H9 (cell line): ENCODE measurements at regions not wholly inside any gene's neighbourhood (a gene's known extent, or its start where the extent isn't known, plus 50 kb on each side); places are given as distances from the start of the nearest gene placed in this dataset.
A peak's percentile ranks its signal among the peaks of the same experiment; 100 is the strongest.

Experiments used
- DNase-seq: peaks from one replicate; pipeline ENCODE4 v3.0.0-alpha.2; 2017
- H2AFZ ChIP-seq: one replicate; pipeline ENCODE4 v1.6.1; 2013; ENCODE audit warnings: mild to moderate bottlenecking, low read length, control low read depth, moderate library complexity
- H2AK5ac ChIP-seq: 2 replicates; pipeline ENCODE4 v1.6.1; 2013; ENCODE audit warnings: low read length, control low read depth, mixed read lengths; ENCODE audit not compliant: insufficient read length
- H2BK120ac ChIP-seq: one replicate; pipeline ENCODE4 v1.6.1; 2013; ENCODE audit warnings: low read depth, mild to moderate bottlenecking, low read length, control low read depth, inconsistent platforms; ENCODE audit not compliant: poor library complexity, severe bottlenecking
- H2BK12ac ChIP-seq: 2 replicates; pipeline ENCODE4 v1.6.1; 2013; ENCODE audit warnings: low read length, control low read depth, mixed read lengths, low read depth; ENCODE audit not compliant: insufficient read length
- H2BK15ac ChIP-seq: 2 replicates; pipeline ENCODE4 v1.6.1; 2013; ENCODE audit warnings: low read depth, low read length, control low read depth
- H2BK20ac ChIP-seq: one replicate; pipeline ENCODE4 v1.6.1; 2013; ENCODE audit warnings: low read depth, mild to moderate bottlenecking, low read length, control low read depth, inconsistent platforms; ENCODE audit not compliant: poor library complexity, severe bottlenecking
- H2BK5ac ChIP-seq: 2 replicates; pipeline ENCODE4 v1.6.1; 2013; ENCODE audit warnings: low read length, control low read depth, mixed read lengths; ENCODE audit not compliant: insufficient read length
- H3K14ac ChIP-seq: 2 replicates; pipeline ENCODE4 v1.6.1; 2013; ENCODE audit warnings: low read length, control low read depth; ENCODE audit not compliant: insufficient read depth
- H3K18ac ChIP-seq: 2 replicates; pipeline ENCODE4 v1.6.1; 2013; ENCODE audit warnings: low read depth, mild to moderate bottlenecking, mixed read lengths, low read length, control low read depth; ENCODE audit not compliant: insufficient read length
- H3K23ac ChIP-seq: 2 replicates; pipeline ENCODE4 v1.6.1; 2013; ENCODE audit warnings: low read length, control low read depth, mixed read lengths, low read depth; ENCODE audit not compliant: insufficient read length
- H3K23me2 ChIP-seq: 2 replicates; pipeline ENCODE4 v1.6.1; 2013; ENCODE audit warnings: low read depth, mild to moderate bottlenecking, mixed read lengths, low read length, control low read depth; ENCODE audit not compliant: insufficient read length, poor library complexity, severe bottlenecking
- H3K27ac ChIP-seq: 2 replicates; pipeline ENCODE4 v1.5.1; 2013; ENCODE audit warnings: low read length, control low read depth, mixed read lengths, low read depth; ENCODE audit not compliant: insufficient read length
- H3K27me3 ChIP-seq: 2 replicates; pipeline ENCODE4 v1.6.1; 2013; ENCODE audit warnings: low read length, control low read depth, inconsistent platforms; ENCODE audit not compliant: insufficient read depth
- H3K4ac ChIP-seq: 2 replicates; pipeline ENCODE4 v1.6.1; 2013; ENCODE audit warnings: low read depth, mild to moderate bottlenecking, control low read depth, inconsistent platforms, low read length, moderate library complexity
- H3K4me1 ChIP-seq: 2 replicates; pipeline ENCODE4 v1.6.1; 2013; ENCODE audit warnings: low read length, control low read depth, inconsistent platforms; ENCODE audit not compliant: insufficient read depth
- H3K4me2 ChIP-seq: 2 replicates; pipeline ENCODE4 v1.6.1; 2013; ENCODE audit warnings: low read length, control low read depth, mixed read lengths; ENCODE audit not compliant: insufficient read length, insufficient read depth
- H3K56ac ChIP-seq: 2 replicates; pipeline ENCODE4 v1.6.1; 2013; ENCODE audit warnings: low read depth, mild to moderate bottlenecking, mixed read lengths, low read length, control low read depth; ENCODE audit not compliant: insufficient read length
- H3K79me1 ChIP-seq: 2 replicates; pipeline ENCODE4 v1.6.1; 2013; ENCODE audit warnings: low read depth, mild to moderate bottlenecking, moderate library complexity, low read length, control low read depth, inconsistent platforms; ENCODE audit not compliant: insufficient read depth, poor library complexity, severe bottlenecking
- H3K79me2 ChIP-seq: 2 replicates; pipeline ENCODE4 v1.6.1; 2013; ENCODE audit warnings: low read length, control low read depth, inconsistent platforms; ENCODE audit not compliant: insufficient read depth
- H3K9ac ChIP-seq: 2 replicates; pipeline ENCODE4 v1.6.1; 2013; ENCODE audit warnings: low read length, control low read depth, mixed read lengths; ENCODE audit not compliant: insufficient read length; ENCODE audit errors: extremely low read depth
- H3K9me3 ChIP-seq: one replicate; pipeline ENCODE4 v1.6.1; 2013; ENCODE audit warnings: low read depth, low read length, inconsistent platforms; ENCODE audit not compliant: control insufficient read depth
- H3T11ph ChIP-seq: one replicate; pipeline ENCODE4 v1.6.1; 2013; ENCODE audit warnings: mild to moderate bottlenecking, low read length, control low read depth, inconsistent platforms
- H4K20me1 ChIP-seq: one replicate; pipeline ENCODE4 v1.6.1; 2013; ENCODE audit not compliant: control insufficient read depth, insufficient read length, insufficient read depth
- H4K5ac ChIP-seq: 2 replicates; pipeline ENCODE4 v1.6.1; 2013; ENCODE audit warnings: low read depth, mild to moderate bottlenecking, mixed read lengths, low read length, control low read depth; ENCODE audit not compliant: insufficient read length
- H4K8ac ChIP-seq: replicated peaks from 2 replicates; pipeline ENCODE4 v1.6.1; 2013; ENCODE audit warnings: low read length, control low read depth, mixed read lengths, low read depth; ENCODE audit not compliant: insufficient read length
- H4K91ac ChIP-seq: 2 replicates; pipeline ENCODE4 v1.6.1; 2013; ENCODE audit warnings: low read depth, mild to moderate bottlenecking, moderate library complexity, mixed read lengths, low read length, control low read depth; ENCODE audit not compliant: insufficient read length
- H3K27ac Mint-ChIP-seq, 3 experiments: 2 replicates in 2 of 3; 3 replicates in 1 of 3; pipeline ENCODE4 v1.8.0; 2020 to 2021; ENCODE audit warnings: mixed read lengths in 3 of 3, mild to moderate bottlenecking in 1 of 3, moderate library complexity in 1 of 3
- H3K27me3 Mint-ChIP-seq: 2 replicates; pipeline ENCODE4 v1.8.0; 2021; ENCODE audit warnings: low read depth, mild to moderate bottlenecking, moderate library complexity, mixed read lengths
- H3K36me3 Mint-ChIP-seq, 3 experiments: 2 replicates in 2 of 3; 3 replicates in 1 of 3; pipeline ENCODE4 v1.8.0; 2020 to 2021; ENCODE audit warnings: low read depth in 3 of 3, mixed read lengths in 3 of 3; ENCODE audit not compliant: insufficient read depth in 1 of 3
- H3K4me1 Mint-ChIP-seq, 2 experiments: 2 replicates each; pipeline ENCODE4 v1.8.0; 2020; ENCODE audit warnings: mixed read lengths in 2 of 2
- H3K4me3 Mint-ChIP-seq, 2 experiments: 2 replicates in 1 of 2; 3 replicates in 1 of 2; pipeline ENCODE4 v1.8.0; 2020 to 2021; ENCODE audit warnings: mild to moderate bottlenecking in 2 of 2, mixed read lengths in 2 of 2, moderate library complexity in 1 of 2
- H3K9me3 Mint-ChIP-seq, 2 experiments: 2 replicates in 1 of 2; 3 replicates in 1 of 2; pipeline ENCODE4 v1.8.0; 2020; ENCODE audit warnings: mild to moderate bottlenecking in 2 of 2, mixed read lengths in 2 of 2, moderate library complexity in 1 of 2
- WGBS: extraction: QIAGEN DNeasy Blood & Tissue Kit; methylation state at CpG from one replicate; pipeline ENCODE4 v1.1.7; 2013; ENCODE audit warnings: missing lambda C conversion rate, low lambda C conversion rate, mixed read lengths; ENCODE audit not compliant: insufficient read length; ENCODE audit errors: extremely low coverage; 5-methylcytosine and 5-hydroxymethylcytosine counted together
- TF ChIP-seq, protein P1 (sequence below): fragments of 200-600 bp; sonication (generic); conservative IDR thresholded peaks from 3 replicates; pipeline ENCODE4 v1.8.0; 2021; ENCODE audit warnings: antibody characterized with exemption, mild to moderate bottlenecking

DNA sequence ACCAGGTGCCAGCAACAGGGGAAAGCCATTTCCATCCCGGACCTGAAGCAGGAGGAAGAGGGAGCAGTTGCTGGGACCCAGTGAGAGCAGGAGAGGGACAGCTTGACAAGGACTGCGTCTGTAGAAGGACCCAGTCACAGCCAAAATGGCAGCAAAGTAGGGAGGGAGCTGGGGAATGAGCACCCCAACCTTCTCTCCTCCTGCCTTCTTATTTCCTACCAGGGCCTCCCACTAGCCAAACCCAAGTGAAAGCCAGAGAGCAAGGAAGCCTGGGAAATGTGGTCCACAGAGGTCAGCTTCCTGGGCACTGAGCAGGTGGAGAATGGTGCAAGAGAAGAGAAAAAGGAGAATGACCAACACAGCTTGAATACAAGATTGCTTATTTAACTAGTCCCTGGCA lies 108.5 kb upstream of the MYL2 start:
- no peak overlapping the region for H4K8ac ChIP-seq
- no peaks in the 10 kb centered on the region for H3K27me3 ChIP-seq
- no peak overlapping the region for H4K91ac ChIP-seq
- no peaks in the 10 kb centered on the region for H3K79me2 ChIP-seq
- no peak overlapping the region for H3K56ac ChIP-seq
- no peak overlapping the region for H2BK120ac ChIP-seq
- H3K9me3 ChIP-seq = no peaks in the 10 kb centered on the region
- no peak overlapping the region for H2BK5ac ChIP-seq
- no peaks in the 10 kb centered on the region for H3K79me1 ChIP-seq
- Mint-ChIP-seq H3K9me3 (no peaks in the 10 kb centered on the region; a peak in 1 of 5 replicates), H3K4me3 (peak overlapping the region in 1 of 2 experiments; percentile 24; a peak in 1 of 5 replicates), H3K27me3 (peaks cover 62% of the 10 kb centered on the region), H3K27ac (peak overlapping the region in 1 of 3 experiments; percentile 33; a peak in 1 of 7 replicates), H3K36me3 (no peaks in the 10 kb centered on the region), H3K4me1 (peaks cover 26 to 28% of the 10 kb centered on the region in 2 experiments)
- no peak overlapping the region for H2BK20ac ChIP-seq
- H3T11ph ChIP-seq = no peak overlapping the region
- H3K9ac ChIP-seq = no peak overlapping the region
- no CpG with 5 or more reads among the region's 2 CpGs for WGBS
- no peak overlapping the region for H2BK12ac ChIP-seq
- no peaks in the 10 kb centered on the region for H4K20me1 ChIP-seq
- TF ChIP-seq, protein P1, sequence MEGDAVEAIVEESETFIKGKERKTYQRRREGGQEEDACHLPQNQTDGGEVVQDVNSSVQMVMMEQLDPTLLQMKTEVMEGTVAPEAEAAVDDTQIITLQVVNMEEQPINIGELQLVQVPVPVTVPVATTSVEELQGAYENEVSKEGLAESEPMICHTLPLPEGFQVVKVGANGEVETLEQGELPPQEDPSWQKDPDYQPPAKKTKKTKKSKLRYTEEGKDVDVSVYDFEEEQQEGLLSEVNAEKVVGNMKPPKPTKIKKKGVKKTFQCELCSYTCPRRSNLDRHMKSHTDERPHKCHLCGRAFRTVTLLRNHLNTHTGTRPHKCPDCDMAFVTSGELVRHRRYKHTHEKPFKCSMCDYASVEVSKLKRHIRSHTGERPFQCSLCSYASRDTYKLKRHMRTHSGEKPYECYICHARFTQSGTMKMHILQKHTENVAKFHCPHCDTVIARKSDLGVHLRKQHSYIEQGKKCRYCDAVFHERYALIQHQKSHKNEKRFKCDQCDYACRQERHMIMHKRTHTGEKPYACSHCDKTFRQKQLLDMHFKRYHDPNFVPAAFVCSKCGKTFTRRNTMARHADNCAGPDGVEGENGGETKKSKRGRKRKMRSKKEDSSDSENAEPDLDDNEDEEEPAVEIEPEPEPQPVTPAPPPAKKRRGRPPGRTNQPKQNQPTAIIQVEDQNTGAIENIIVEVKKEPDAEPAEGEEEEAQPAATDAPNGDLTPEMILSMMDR = no peak
- H3K4me1 ChIP-seq = no peaks in the 10 kb centered on the region
- no peak overlapping the region for H3K23ac ChIP-seq
- H2AK5ac ChIP-seq = no peak overlapping the region
- no peak overlapping the region for H3K18ac ChIP-seq
- no peak overlapping the region for H3K27ac ChIP-seq
- no peak overlapping the region for H2BK15ac ChIP-seq
- H4K5ac ChIP-seq = no peak overlapping the region
- H3K4me2 ChIP-seq = no peak overlapping the region
- no peak for DNase-seq
- peaks cover 4% of the 10 kb centered on the region for H3K23me2 ChIP-seq
- no peak overlapping the region for H2AFZ ChIP-seq
- no peak overlapping the region for H3K14ac ChIP-seq
- no peak overlapping the region for H3K4ac ChIP-seq
